OCI-LY1 (cell line): ENCODE measurements at regions not wholly inside any gene's neighbourhood (a gene's known extent, or its start where the extent isn't known, plus 50 kb on each side); places are given as distances from the start of the nearest gene placed in this dataset.

Experiments used
- H2AFZ ChIP-seq: fragments of 200-600 bp; sonication (generic), shearing (Covaris generic); 2 replicates; pipeline ENCODE4 v1.6.0; 2014; ENCODE audit warnings: antibody characterized with exemption, mild to moderate bottlenecking, low read length
- H3F3A ChIP-seq: fragments of 200-600 bp; sonication (generic), shearing (Covaris generic); 2 replicates; pipeline ENCODE4 v1.6.0; 2014; ENCODE audit warnings: mild to moderate bottlenecking, antibody characterized with exemption, low read length, moderate library complexity; ENCODE audit not compliant: insufficient read depth
- H3K27ac ChIP-seq: fragments of 200-600 bp; sonication (generic); 2 replicates; pipeline ENCODE4 v1.5.1; 2014; ENCODE audit warnings: low read length, mixed run types, mild to moderate bottlenecking, low read depth; ENCODE audit not compliant: poor library complexity, severe bottlenecking
- H3K27me3 ChIP-seq: fragments of 200-600 bp; sonication (generic); 2 replicates; pipeline ENCODE4 v1.6.0; 2014; ENCODE audit warnings: antibody characterized with exemption, mild to moderate bottlenecking, low read length, moderate library complexity; ENCODE audit not compliant: insufficient read depth
- H3K36me3 ChIP-seq: fragments of 200-600 bp; sonication (generic); 2 replicates; pipeline ENCODE4 v1.6.1; 2014; ENCODE audit warnings: mild to moderate bottlenecking, antibody characterized with exemption, low read length, moderate library complexity, mixed read lengths; ENCODE audit not compliant: insufficient read depth
- H3K4me1 ChIP-seq: fragments of 200-600 bp; sonication (generic); 2 replicates; pipeline ENCODE4 v1.5.1; 2014; ENCODE audit warnings: mild to moderate bottlenecking, low read length, moderate library complexity; ENCODE audit not compliant: insufficient read depth, severe bottlenecking
- H3K4me2 ChIP-seq: fragments of 200-600 bp; sonication (generic), shearing (Covaris generic); 2 replicates; pipeline ENCODE4 v1.6.1; 2014; ENCODE audit warnings: low read length
- H3K4me3 ChIP-seq: fragments of 200-600 bp; sonication (generic); 2 replicates; pipeline ENCODE4 v1.5.1; 2014; ENCODE audit warnings: low read length, low read depth, mild to moderate bottlenecking, mixed read lengths; ENCODE audit not compliant: poor library complexity, severe bottlenecking
- H3K79me2 ChIP-seq: fragments of 200-600 bp; shearing (Covaris generic); 2 replicates; pipeline ENCODE4 v1.6.1; 2016; ENCODE audit warnings: mixed run types, low read length, mixed read lengths; ENCODE audit not compliant: insufficient read depth
- H3K9ac ChIP-seq: fragments of 200-600 bp; sonication (generic), shearing (Covaris generic); 2 replicates; pipeline ENCODE4 v1.6.1; 2014; ENCODE audit warnings: mild to moderate bottlenecking, low read length, mixed read lengths
- H3K9me2 ChIP-seq: fragments of 200-600 bp; sonication (generic), shearing (Covaris generic); 2 replicates; pipeline ENCODE4 v1.6.1; 2014; ENCODE audit warnings: low read depth, mild to moderate bottlenecking, low read length, mixed read lengths
- H3K9me3 ChIP-seq: fragments of 200-600 bp; shearing (Covaris generic); 2 replicates; pipeline ENCODE4 v1.6.1; 2014; ENCODE audit warnings: low read length, mixed read lengths
- H4K20me1 ChIP-seq: fragments of 200-600 bp; sonication (generic), shearing (Covaris generic); 2 replicates; pipeline ENCODE4 v1.6.0; 2016; ENCODE audit warnings: mild to moderate bottlenecking, low read length; ENCODE audit not compliant: insufficient read depth
- EZH2 ChIP-seq: fragments of 200-600 bp; sonication (generic), shearing (Covaris generic); IDR thresholded peaks from 2 replicates; pipeline ENCODE4 v1.8.0; 2017; ENCODE audit warnings: borderline replicate concordance, mixed run types, mild to moderate bottlenecking, antibody characterized with exemption, low read length, moderate library complexity, mixed read lengths
- TF ChIP-seq, protein P1 (sequence below): fragments of 200-600 bp; sonication (generic), shearing (Covaris generic); IDR thresholded peaks from 2 replicates; pipeline ENCODE4 v1.5.1; 2017; ENCODE audit warnings: mild to moderate bottlenecking, antibody characterized with exemption, low read length, moderate library complexity, mixed read lengths

DNA sequence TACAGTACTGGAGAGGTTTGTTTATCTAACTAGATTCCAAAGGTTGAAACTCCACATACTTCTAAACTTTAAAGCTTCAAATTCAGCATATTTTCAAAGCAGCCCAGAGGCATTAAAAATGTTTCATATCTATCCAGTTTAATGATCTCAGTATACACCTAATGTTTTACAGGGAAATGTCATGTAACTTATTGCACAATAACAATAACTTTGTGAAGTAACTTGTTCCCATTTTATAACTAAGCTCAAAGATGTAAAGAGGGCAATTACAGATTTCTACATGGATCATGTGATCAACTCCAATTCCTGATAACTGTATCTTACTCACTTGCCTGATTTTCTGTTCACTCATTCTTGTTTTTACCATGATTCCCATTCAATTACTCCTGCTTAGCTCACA lies 610.0 kb downstream of the TAF11L14 start:
- Histone ChIP-seq H3K4me3 (no peak overlapping the region), H3K27ac (no peak overlapping the region), H3K4me1 (no peaks in the 10 kb centered on the region), H4K20me1 (no peaks in the 10 kb centered on the region), H3K36me3 (no peaks in the 10 kb centered on the region), H3K9ac (no peak overlapping the region), H3F3A (no peaks in the 10 kb centered on the region), H2AFZ (no peak overlapping the region), H3K4me2 (no peak overlapping the region), H3K9me3 (no peaks in the 10 kb centered on the region), H3K27me3 (no peaks in the 10 kb centered on the region), H3K79me2 (no peaks in the 10 kb centered on the region), H3K9me2 (no peaks in the 10 kb centered on the region)
- TF ChIP-seq, protein P1, sequence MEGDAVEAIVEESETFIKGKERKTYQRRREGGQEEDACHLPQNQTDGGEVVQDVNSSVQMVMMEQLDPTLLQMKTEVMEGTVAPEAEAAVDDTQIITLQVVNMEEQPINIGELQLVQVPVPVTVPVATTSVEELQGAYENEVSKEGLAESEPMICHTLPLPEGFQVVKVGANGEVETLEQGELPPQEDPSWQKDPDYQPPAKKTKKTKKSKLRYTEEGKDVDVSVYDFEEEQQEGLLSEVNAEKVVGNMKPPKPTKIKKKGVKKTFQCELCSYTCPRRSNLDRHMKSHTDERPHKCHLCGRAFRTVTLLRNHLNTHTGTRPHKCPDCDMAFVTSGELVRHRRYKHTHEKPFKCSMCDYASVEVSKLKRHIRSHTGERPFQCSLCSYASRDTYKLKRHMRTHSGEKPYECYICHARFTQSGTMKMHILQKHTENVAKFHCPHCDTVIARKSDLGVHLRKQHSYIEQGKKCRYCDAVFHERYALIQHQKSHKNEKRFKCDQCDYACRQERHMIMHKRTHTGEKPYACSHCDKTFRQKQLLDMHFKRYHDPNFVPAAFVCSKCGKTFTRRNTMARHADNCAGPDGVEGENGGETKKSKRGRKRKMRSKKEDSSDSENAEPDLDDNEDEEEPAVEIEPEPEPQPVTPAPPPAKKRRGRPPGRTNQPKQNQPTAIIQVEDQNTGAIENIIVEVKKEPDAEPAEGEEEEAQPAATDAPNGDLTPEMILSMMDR: no peak
- TF ChIP-seq EZH2: no peak

- H3K4me3 ChIP-seq: no peak overlapping the region
- no peak for TF ChIP-seq EZH2
- TF ChIP-seq, protein P1: no peak
- H3K36me3 ChIP-seq: no peaks in the 10 kb centered on the region
Measured at GRCh38 chr5:18252559-18252958, 618.3 kb downstream of the TAF11L14 start.

DNA sequence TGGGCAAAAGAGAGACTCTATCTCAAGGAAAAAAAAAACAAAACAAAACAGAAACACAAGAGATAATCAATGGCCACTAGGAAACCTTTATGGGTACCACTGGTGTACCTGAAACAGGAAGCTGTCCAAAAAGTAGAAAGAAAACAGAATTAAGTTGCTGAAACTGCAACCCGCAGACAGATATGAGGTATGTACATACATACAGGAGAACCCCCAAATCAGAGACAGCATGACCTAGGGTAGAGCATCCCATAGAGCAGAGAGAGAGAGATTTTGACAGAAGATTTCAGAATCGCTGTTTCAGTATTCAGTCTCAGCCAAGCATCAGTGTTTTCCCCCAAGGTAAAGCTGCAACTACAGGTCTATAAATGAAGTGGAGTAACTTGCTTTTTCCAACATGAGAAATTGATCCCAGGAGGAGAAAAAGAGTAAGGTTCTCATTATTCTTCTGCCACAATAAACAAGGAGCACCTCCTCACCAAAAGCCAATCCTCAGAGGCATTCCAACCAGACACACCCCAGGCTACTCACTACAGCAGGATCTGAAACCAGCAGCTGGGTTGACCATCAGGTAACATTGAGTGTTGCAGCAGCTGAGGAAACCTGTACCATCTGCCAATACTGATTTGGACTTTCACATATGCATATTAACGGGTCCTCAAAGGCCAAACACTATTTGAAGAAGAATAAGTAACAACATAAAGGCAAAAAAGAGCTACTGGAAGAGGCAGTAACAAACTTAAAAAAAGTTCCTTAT lies 630.0 kb downstream of the TAF11L14 start:
- Histone ChIP-seq H3K27ac (no peak overlapping the region), H3K27me3 (no peaks in the 10 kb centered on the region), H3F3A (no peaks in the 10 kb centered on the region), H3K79me2 (no peaks in the 10 kb centered on the region), H3K4me2 (no peak overlapping the region), H3K9me3 (no peaks in the 10 kb centered on the region), H3K9ac (no peak overlapping the region), H2AFZ (no peak overlapping the region), H3K4me3 (no peak overlapping the region), H3K9me2 (no peaks in the 10 kb centered on the region), H4K20me1 (no peaks in the 10 kb centered on the region), H3K36me3 (no peaks in the 10 kb centered on the region), H3K4me1 (no peaks in the 10 kb centered on the region)
- TF ChIP-seq, protein P1: no peak
- TF ChIP-seq EZH2: no peak

More at GRCh38 chr5:18252559-18252958, 618.3 kb downstream of the TAF11L14 start:
- Histone ChIP-seq H3F3A (no peaks in the 10 kb centered on the region), H3K4me2 (no peak overlapping the region), H2AFZ (no peak overlapping the region), H3K4me1 (no peaks in the 10 kb centered on the region), H3K9me3 (0 out of 2 replicates have a peak, but pooled peaks cover 2% of the 10 kb centered on the region), H3K9me2 (no peaks in the 10 kb centered on the region), H3K27me3 (no peaks in the 10 kb centered on the region), H4K20me1 (no peaks in the 10 kb centered on the region), H3K27ac (no peak overlapping the region), H3K79me2 (no peaks in the 10 kb centered on the region), H3K9ac (no peak overlapping the region)
